Neural progenitor cell (in vitro differentiated cells): ENCODE measurements at regions not wholly inside any gene's neighbourhood (a gene's known extent, or its start where the extent isn't known, plus 50 kb on each side); places are given as distances from the start of the nearest gene placed in this dataset.

Source experiments
- CTCF ChIP-seq: fragments of 200-600 bp; sonication (generic); IDR thresholded peaks from 2 replicates; pipeline ENCODE4 v1.5.1; 2017; ENCODE audit warnings: antibody characterized with exemption, mild to moderate bottlenecking
- EZH2 ChIP-seq: fragments of 200-600 bp; sonication (generic); IDR thresholded peaks from 2 replicates; pipeline ENCODE4 v1.6.1; 2017; ENCODE audit warnings: antibody characterized with exemption, mild to moderate bottlenecking, moderate library complexity

GRCh38 chr1:157288006-157288405, 149.8 kb upstream of the ETV3 start:
- TF ChIP-seq CTCF (no peak), EZH2 (no peak)
